ENCODE measurements at regions not wholly inside any gene's neighbourhood (a gene's known extent, or its start where the extent isn't known, plus 50 kb on each side); places are given as distances from the start of the nearest gene placed in this dataset.

GRCh38 chr5:3006961-3007551 lies 255.6 kb upstream of the IRX2 start:
- Histone ChIP-seq H3K27me3 (replicated peaks; ENCODE audit: insufficient read depth) (no peaks in the 10 kb centered on the region), H3K36me3 (no peaks in the 10 kb centered on the region), H3K9me3 (no peaks in the 10 kb centered on the region), H3K4me1 (replicated peaks) (no peaks in the 10 kb centered on the region), H3K4me3 (no peak overlapping the region), H3K27ac (no peak overlapping the region)
- DNase-seq (ENCODE audit: low spot score), result no peak
- WGBS, result 90% methylated on average over 11 of the region's 11 CpGs
- intact Hi-C loops (cut with DNase I), result no loop called here
- TF ChIP-seq POLR2A (IDR thresholded peaks at IDR 0.05), result no peak
- TF ChIP-seq POLR2AphosphoS5 (IDR thresholded peaks at IDR 0.05), result no peak
- TF ChIP-seq CTCF (IDR thresholded peaks at IDR 0.05), result no peak

DNA sequence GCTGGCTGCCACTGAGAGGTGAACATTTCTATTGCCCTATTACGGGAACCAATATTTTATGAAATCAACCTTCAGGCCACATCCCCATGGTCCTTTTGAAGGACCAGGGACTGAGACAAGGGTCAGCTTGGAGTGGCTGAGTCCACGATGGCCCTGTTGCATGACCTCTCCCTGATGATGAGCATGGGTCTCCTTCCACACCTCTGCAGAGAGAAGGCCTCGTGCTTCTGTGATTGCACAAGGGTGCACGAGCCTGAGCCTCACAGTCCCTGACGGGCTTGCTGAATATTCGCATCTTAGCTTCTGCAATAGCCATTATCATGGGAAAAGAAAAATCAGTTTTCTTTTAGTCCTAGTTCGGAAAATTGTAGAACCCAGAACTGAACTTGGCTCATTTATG lies 255.0 kb upstream of the IRX2 start:
- intact Hi-C loops (cut with DNase I), result no loop called here
- H3K9me3 ChIP-seq, result no peaks in the 10 kb centered on the region

DNA sequence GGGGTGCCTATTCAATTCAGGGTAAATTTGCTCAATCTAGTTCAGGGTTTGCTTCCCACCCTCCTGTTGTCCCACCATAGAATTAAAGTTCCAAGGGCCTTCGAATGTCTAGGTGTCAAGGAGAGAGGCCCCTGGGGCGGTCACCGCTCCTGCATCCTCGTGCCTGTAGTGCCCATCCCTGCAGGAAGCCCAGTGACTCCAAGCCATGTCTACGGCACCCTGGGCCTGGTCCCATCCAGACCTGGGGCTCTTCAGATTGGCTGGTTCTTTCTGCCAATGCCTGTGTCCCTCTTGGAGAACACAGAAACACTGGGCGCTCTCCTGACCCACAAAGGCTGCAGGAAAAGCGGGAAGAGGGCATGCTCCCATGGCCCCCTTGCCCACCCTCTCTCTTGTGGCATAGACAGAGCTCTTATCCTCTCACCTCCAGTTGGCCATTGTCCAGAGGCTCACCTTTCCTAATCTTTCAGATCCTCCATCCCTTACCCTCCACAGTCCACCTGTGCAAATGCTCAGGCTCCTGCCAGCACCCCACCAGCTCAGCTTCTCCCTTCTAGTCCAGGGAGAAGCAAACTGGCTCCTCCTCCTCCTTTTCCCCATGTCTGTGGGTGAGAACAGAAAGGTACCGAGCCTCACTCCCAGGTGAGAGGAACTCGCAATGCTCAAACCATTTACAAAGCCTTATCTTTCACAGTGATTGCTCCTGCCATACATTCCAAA lies 253.0 kb upstream of the IRX2 start:
- no peak overlapping the region for H3K27ac ChIP-seq
- WGBS, result 94% methylated on average over 9 of the region's 9 CpGs
- H3K36me3 ChIP-seq, result no peaks in the 10 kb centered on the region
- H3K4me1 ChIP-seq (replicated peaks), result no peaks in the 10 kb centered on the region
- no peak for TF ChIP-seq CTCF (IDR thresholded peaks at IDR 0.05)
- no peak for TF ChIP-seq POLR2A (IDR thresholded peaks at IDR 0.05)
- TF ChIP-seq POLR2AphosphoS5 (IDR thresholded peaks at IDR 0.05), result no peak
- H3K4me3 ChIP-seq, result no peak overlapping the region
- intact Hi-C loops (cut with DNase I), result no loop called here
- no peaks in the 10 kb centered on the region for H3K27me3 ChIP-seq (replicated peaks; ENCODE audit: insufficient read depth)
- H3K9me3 ChIP-seq, result no peaks in the 10 kb centered on the region
- no peak for DNase-seq (ENCODE audit: low spot score)

More for the DNA sequence above, 255.0 kb upstream of the IRX2 start:
- no peak for TF ChIP-seq POLR2AphosphoS5 (IDR thresholded peaks at IDR 0.05)
- Histone ChIP-seq H3K4me3 (no peak overlapping the region), H3K27me3 (replicated peaks; ENCODE audit: insufficient read depth) (no peaks in the 10 kb centered on the region), H3K36me3 (no peaks in the 10 kb centered on the region), H3K27ac (no peak overlapping the region), H3K4me1 (replicated peaks) (no peaks in the 10 kb centered on the region)
- WGBS, result 93% methylated on average over 7 of the region's 7 CpGs
- DNase-seq (ENCODE audit: low spot score), result no peak

DNA sequence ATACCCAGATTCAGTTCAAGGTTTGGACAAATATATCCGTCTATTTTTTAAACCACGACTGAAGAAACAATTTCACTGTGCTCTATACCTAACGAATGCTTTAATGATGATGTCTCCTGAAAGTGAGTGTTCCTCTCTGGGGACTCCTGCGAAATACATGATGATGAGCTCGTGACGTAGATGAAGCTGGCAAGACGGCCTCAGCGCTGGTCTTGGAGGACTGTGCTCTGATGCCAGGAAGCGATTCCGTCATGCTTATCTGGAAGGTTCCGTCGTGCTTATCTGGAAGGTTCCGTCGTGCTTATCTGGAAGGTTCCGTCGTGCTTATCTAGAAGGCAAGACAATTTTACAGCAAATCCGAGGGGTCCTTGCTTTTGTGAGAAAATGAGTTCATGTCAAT lies 250.8 kb upstream of the IRX2 start:
- no peaks in the 10 kb centered on the region for H3K27me3 ChIP-seq (replicated peaks; ENCODE audit: insufficient read depth)
- no peaks in the 10 kb centered on the region for H3K4me1 ChIP-seq (replicated peaks)
- intact Hi-C loops (cut with DNase I), result no loop called here
- H3K27ac ChIP-seq, result no peak overlapping the region
- no peak for DNase-seq (ENCODE audit: low spot score)
- H3K9me3 ChIP-seq, result no peaks in the 10 kb centered on the region
- H3K36me3 ChIP-seq, result no peaks in the 10 kb centered on the region
- 89% methylated on average over 17 of the region's 17 CpGs for WGBS
- TF ChIP-seq POLR2AphosphoS5 (IDR thresholded peaks at IDR 0.05) (no peak), POLR2A (IDR thresholded peaks at IDR 0.05) (no peak), CTCF (IDR thresholded peaks at IDR 0.05) (no peak)
- no peak overlapping the region for H3K4me3 ChIP-seq

DNA sequence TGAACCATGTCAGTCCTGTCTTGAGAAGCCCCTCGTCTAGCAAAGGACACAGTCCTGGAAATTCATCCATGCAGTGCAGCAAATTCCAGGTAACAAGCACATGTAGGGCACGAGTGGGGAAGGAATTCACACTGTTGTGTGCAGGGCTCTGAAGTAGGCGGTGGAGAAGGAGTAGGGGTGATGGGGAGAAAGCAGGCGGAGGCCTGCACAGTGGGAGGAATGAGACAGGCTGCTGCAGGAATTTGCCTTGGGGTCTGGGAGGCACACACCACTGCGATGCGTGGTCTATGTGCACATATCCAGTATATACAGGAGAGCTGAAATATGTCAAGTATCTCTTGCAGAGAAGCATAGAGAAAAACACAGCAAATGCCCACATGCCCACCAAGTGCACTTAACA lies 249.2 kb upstream of the IRX2 start:
- no peaks in the 10 kb centered on the region for H3K36me3 ChIP-seq
- intact Hi-C loops (cut with DNase I), result no loop called here
- TF ChIP-seq POLR2A (IDR thresholded peaks at IDR 0.05) (no peak), CTCF (IDR thresholded peaks at IDR 0.05) (no peak), POLR2AphosphoS5 (IDR thresholded peaks at IDR 0.05) (no peak)
- no peak overlapping the region for H3K27ac ChIP-seq
- H3K27me3 ChIP-seq (replicated peaks; ENCODE audit: insufficient read depth), result no peaks in the 10 kb centered on the region
- H3K9me3 ChIP-seq, result no peaks in the 10 kb centered on the region
- WGBS, result 79% methylated on average over 6 of the region's 6 CpGs
- DNase-seq (ENCODE audit: low spot score), result no peak
- H3K4me1 ChIP-seq (replicated peaks), result no peaks in the 10 kb centered on the region
- no peak overlapping the region for H3K4me3 ChIP-seq
